ENCODE measurements at regions not wholly inside any gene's neighbourhood (a gene's known extent, or its start where the extent isn't known, plus 50 kb on each side); places are given as distances from the start of the nearest gene placed in this dataset.
"Not testable (repeated sequence)": the region's sequence is repeated elsewhere in the genome, so short reads cannot be mapped to it uniquely, and the experiment has no call there.

GRCh38 chr12:62196146-62196545 lies 64.1 kb upstream of the USP15 start:
- Histone ChIP-seq H3K4me1 (ENCODE audit: insufficient read depth, low read length) (no peaks in the 10 kb centered on the region), H3K9ac (ENCODE audit: low read depth, low read length) (no peak overlapping the region), H3K36me3 (ENCODE audit: insufficient read depth, low read length) (no peaks in the 10 kb centered on the region), H3K9me3 (ENCODE audit: control insufficient read depth, insufficient read depth, low read length) (no peaks in the 10 kb centered on the region)

DNA sequence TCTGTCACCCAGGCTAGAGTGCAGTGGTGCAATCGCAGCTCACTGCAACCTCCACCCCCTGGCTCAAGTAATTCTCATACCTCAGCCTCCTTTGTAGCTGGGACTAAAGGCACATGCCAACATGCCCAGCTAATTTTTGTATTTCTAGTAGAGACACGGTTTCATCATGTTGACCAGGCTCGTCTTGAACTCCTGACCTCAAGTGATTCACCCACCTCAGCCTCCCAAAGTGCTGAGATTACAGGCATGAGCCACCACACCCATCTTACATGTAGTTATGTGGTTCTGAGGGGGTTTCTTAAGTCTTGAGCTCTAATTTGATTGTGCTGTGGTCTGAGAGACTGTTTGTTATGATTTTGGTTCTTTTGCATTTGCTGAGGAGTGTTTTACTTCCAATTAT lies 57.3 kb upstream of the USP15 start:
- not testable (repeated sequence) for H3K9me3 ChIP-seq (ENCODE audit: control insufficient read depth, insufficient read depth, low read length); H3K4me1 ChIP-seq (ENCODE audit: insufficient read depth, low read length); H3K9ac ChIP-seq (ENCODE audit: low read depth, low read length); H3K36me3 ChIP-seq (ENCODE audit: insufficient read depth, low read length)

- Histone ChIP-seq H3K36me3 (ENCODE audit: insufficient read depth, low read length) (no peaks in the 10 kb centered on the region), H3K4me1 (ENCODE audit: insufficient read depth, low read length) (no peaks in the 10 kb centered on the region), H3K9me3 (ENCODE audit: control insufficient read depth, insufficient read depth, low read length) (no peaks in the 10 kb centered on the region), H3K9ac (ENCODE audit: low read depth, low read length) (no peak overlapping the region)
Observed at GRCh38 chr12:62205346-62205745, 54.9 kb upstream of the USP15 start.

DNA sequence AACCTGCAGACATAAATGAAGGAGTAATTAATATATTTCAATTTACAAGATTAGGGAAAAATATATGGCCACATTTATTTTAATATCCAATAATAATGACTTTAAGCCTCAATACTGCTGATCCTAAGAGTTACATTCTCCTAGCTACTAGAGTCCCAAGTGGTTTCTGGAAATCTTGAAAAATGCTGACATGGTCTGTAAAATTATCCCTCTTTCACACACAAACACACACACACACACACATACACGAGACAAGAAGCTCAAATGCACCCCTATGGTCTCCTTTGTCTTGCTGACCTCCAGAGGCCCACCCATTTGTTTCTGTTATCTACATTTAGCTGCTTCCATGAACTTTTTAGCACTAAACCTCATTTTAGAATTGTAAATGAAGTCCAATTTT lies 53.0 kb upstream of the USP15 start:
- Histone ChIP-seq H3K9ac (ENCODE audit: low read depth, low read length) (no peak overlapping the region), H3K9me3 (ENCODE audit: control insufficient read depth, insufficient read depth, low read length) (no peaks in the 10 kb centered on the region), H3K36me3 (ENCODE audit: insufficient read depth, low read length) (no peaks in the 10 kb centered on the region), H3K4me1 (ENCODE audit: insufficient read depth, low read length) (no peaks in the 10 kb centered on the region)

All from ES-I3 (cell line).